Right atrium auricular region (tissue), 2 donors: ENCODE measurements at regions not wholly inside any gene's neighbourhood (a gene's known extent, or its start where the extent isn't known, plus 50 kb on each side); places are given as distances from the start of the nearest gene placed in this dataset.

ENCODE experiments used
- DNase-seq: peaks from one replicate; pipeline ENCODE4 v3.0.0-alpha.2; 2019; ENCODE audit warnings: low spot score
- H3K27ac ChIP-seq, 2 donors: fragments of 200-600 bp; sonication (generic); 1 replicate in 1 of 2; 2 replicates in 1 of 2; pipeline ENCODE4 v1.5.1; 2016 to 2019
- H3K27me3 ChIP-seq, 2 donors: fragments of 200-600 bp; sonication (generic); one replicate each; pipeline versions ENCODE4 v1.5.1 to v1.6.0; 2017 to 2019
- H3K36me3 ChIP-seq: fragments of 200-600 bp; sonication (generic); one replicate; pipeline ENCODE4 v1.5.1; 2016
- H3K4me1 ChIP-seq, 2 donors: fragments of 200-600 bp; sonication (generic); one replicate each; pipeline versions ENCODE4 v1.5.1 to v1.6.0; 2017 to 2019
- H3K4me3 ChIP-seq, 2 donors: fragments of 200-600 bp; sonication (generic); 1 replicate in 1 of 2; 2 replicates in 1 of 2; pipeline ENCODE4 v1.5.1; 2017 to 2019; ENCODE audit warnings: mild to moderate bottlenecking in 1 of 2, moderate library complexity in 1 of 2
- H3K9me3 ChIP-seq, 2 donors: fragments of 200-600 bp; sonication (generic); one replicate each; pipeline ENCODE4 v1.5.1; 2019
- CTCF ChIP-seq, 2 donors: fragments of 200-600 bp; sonication (generic); IDR thresholded peaks; one replicate each; pipeline ENCODE4 v1.5.1; 2019; ENCODE audit warnings: antibody characterized with exemption in 2 of 2

GRCh38 chr20:16806886-16807285, 58.7 kb downstream of the OTOR start:
- no peak for TF ChIP-seq CTCF (IDR thresholded peaks at IDR 0.05)
- Histone ChIP-seq H3K27me3 (no peaks in the 10 kb centered on the region), H3K9me3 (no peaks in the 10 kb centered on the region)

GRCh38 chr20:16808796-16809195, 60.6 kb downstream of the OTOR start:
- Histone ChIP-seq H3K27ac (no peak overlapping the region), H3K9me3 (no peaks in the 10 kb centered on the region), H3K27me3 (no peaks in the 10 kb centered on the region), H3K4me3 (no peak overlapping the region), H3K4me1 (no peaks in the 10 kb centered on the region), H3K36me3 (no peaks in the 10 kb centered on the region)
- TF ChIP-seq CTCF (IDR thresholded peaks at IDR 0.05): no peak
- DNase-seq: no peak

More at GRCh38 chr20:16806886-16807285, 58.7 kb downstream of the OTOR start:
- DNase-seq: no peak
- Histone ChIP-seq H3K4me1 (no peaks in the 10 kb centered on the region), H3K27ac (no peak overlapping the region), H3K36me3 (no peaks in the 10 kb centered on the region), H3K4me3 (no peak overlapping the region)

- Histone ChIP-seq H3K27me3 (no peaks in the 10 kb centered on the region), H3K36me3 (no peaks in the 10 kb centered on the region), H3K4me3 (no peak overlapping the region), H3K9me3 (no peaks in the 10 kb centered on the region), H3K4me1 (no peaks in the 10 kb centered on the region), H3K27ac (no peak overlapping the region)
- DNase-seq: no peak
- no peak for TF ChIP-seq CTCF (IDR thresholded peaks at IDR 0.05)
Observed at GRCh38 chr20:16810216-16810615, 62.1 kb downstream of the OTOR start.

GRCh38 chr20:16816192-16816591, 68.0 kb downstream of the OTOR start:
- DNase-seq: no peak
- no peak for TF ChIP-seq CTCF (IDR thresholded peaks at IDR 0.05)
- Histone ChIP-seq H3K4me3 (no peak overlapping the region), H3K9me3 (no peaks in the 10 kb centered on the region), H3K27ac (no peak overlapping the region), H3K27me3 (no peaks in the 10 kb centered on the region), H3K4me1 (no peaks in the 10 kb centered on the region), H3K36me3 (no peaks in the 10 kb centered on the region)

- H3K4me3 ChIP-seq: no peak overlapping the region
- no peaks in the 10 kb centered on the region for H3K27me3 ChIP-seq
- H3K4me1 ChIP-seq: no peaks in the 10 kb centered on the region
- TF ChIP-seq CTCF (IDR thresholded peaks at IDR 0.05): no peak
- H3K27ac ChIP-seq: no peak overlapping the region
- DNase-seq: no peak
- no peaks in the 10 kb centered on the region for H3K36me3 ChIP-seq
- H3K9me3 ChIP-seq: no peaks in the 10 kb centered on the region
Observed at GRCh38 chr20:16819483-16819882, 71.3 kb downstream of the OTOR start.
